Suppressor macrophage treated with lipopolysaccharide for 1 hour (primary cell): ENCODE measurements at regions not wholly inside any gene's neighbourhood (a gene's known extent, or its start where the extent isn't known, plus 50 kb on each side); places are given as distances from the start of the nearest gene placed in this dataset.
"Not testable (repeated sequence)": the region's sequence is repeated elsewhere in the genome, so short reads cannot be mapped to it uniquely, and the experiment has no call there.

Experiments
- DNase-seq, 3 donors: peaks; one replicate each; pipeline ENCODE4 v3.0.0-alpha.2; 2020 to 2022

GRCh38 chr9:66771504-66771903 lies 129.0 kb upstream of the ZNF658 start:
- DNase-seq = not testable (repeated sequence)

- DNase-seq = not testable (repeated sequence)
These were observed 125.9 kb upstream of the ZNF658 start for GRCh38 chr9:66774618-66775017.

GRCh38 chr9:66779944-66780661 lies 120.4 kb upstream of the ZNF658 start:
- not testable (repeated sequence) for DNase-seq

- DNase-seq = not testable (repeated sequence)
These were observed 119.3 kb upstream of the ZNF658 start for GRCh38 chr9:66781240-66781639.

- DNase-seq = not testable (repeated sequence)
These were observed 118.5 kb upstream of the ZNF658 start for GRCh38 chr9:66782010-66782409.

GRCh38 chr9:66785603-66786002 lies 114.9 kb upstream of the ZNF658 start:
- DNase-seq = peak in 1 of 3 donors; percentile 7

- DNase-seq = not testable (repeated sequence)
These were observed 109.3 kb upstream of the ZNF658 start for GRCh38 chr9:66791092-66791750.

- DNase-seq = not testable (repeated sequence)
These were observed 105.8 kb upstream of the ZNF658 start for GRCh38 chr9:66794769-66795168.

GRCh38 chr9:66795723-66796503 lies 104.6 kb upstream of the ZNF658 start:
- DNase-seq = not testable (repeated sequence)

- DNase-seq = not testable (repeated sequence)
These were observed 102.5 kb upstream of the ZNF658 start for GRCh38 chr9:66797905-66798616.

- DNase-seq = not testable (repeated sequence)
These were observed 96.9 kb upstream of the ZNF658 start for GRCh38 chr9:66803619-66804018.

GRCh38 chr9:66810247-66810646 lies 90.3 kb upstream of the ZNF658 start:
- DNase-seq = not testable (repeated sequence)

GRCh38 chr9:66812367-66812766 lies 88.2 kb upstream of the ZNF658 start:
- DNase-seq = not testable (repeated sequence)

GRCh38 chr9:66812967-66813366 lies 87.6 kb upstream of the ZNF658 start:
- DNase-seq = not testable (repeated sequence)

- not testable (repeated sequence) for DNase-seq
These were observed 86.5 kb upstream of the ZNF658 start for GRCh38 chr9:66814038-66814437.

GRCh38 chr9:66819510-66819909 lies 81.0 kb upstream of the ZNF658 start:
- DNase-seq = not testable (repeated sequence)

GRCh38 chr9:66820014-66820660 lies 80.4 kb upstream of the ZNF658 start:
- not testable (repeated sequence) for DNase-seq

GRCh38 chr9:66824169-66824568 lies 76.4 kb upstream of the ZNF658 start:
- peak in 1 of 3 donors; percentile 16 for DNase-seq

- DNase-seq = not testable (repeated sequence)
These were observed 70.7 kb upstream of the ZNF658 start for GRCh38 chr9:66829853-66830252.

- not testable (repeated sequence) for DNase-seq
These were observed 69.6 kb upstream of the ZNF658 start for GRCh38 chr9:66830777-66831497.

GRCh38 chr9:66832222-66832621 lies 68.3 kb upstream of the ZNF658 start:
- not testable (repeated sequence) for DNase-seq
